ENCODE measurements at regions not wholly inside any gene's neighbourhood (a gene's known extent, or its start where the extent isn't known, plus 50 kb on each side); places are given as distances from the start of the nearest gene placed in this dataset.

DNA sequence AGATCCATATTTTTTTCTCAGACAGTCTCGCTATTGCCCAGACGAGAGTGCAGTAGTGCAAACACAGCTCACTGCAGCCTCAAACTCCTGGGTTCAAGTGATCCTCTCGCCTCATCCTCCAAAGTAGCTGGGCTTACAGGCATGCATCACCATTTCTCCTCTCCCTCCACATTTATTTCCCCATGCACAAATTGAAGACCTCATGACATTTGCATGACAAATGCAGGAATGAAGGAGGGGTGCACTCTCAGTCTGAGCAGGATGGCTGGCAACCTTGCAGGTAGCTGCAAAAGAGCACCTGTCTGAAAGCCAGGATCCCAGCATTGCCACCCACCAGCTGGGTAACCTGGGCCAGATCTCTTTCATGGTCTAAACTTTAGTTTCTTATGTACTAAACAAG lies 111.2 kb downstream of the SH3TC2 start:
- TF ChIP-seq, protein P1, sequence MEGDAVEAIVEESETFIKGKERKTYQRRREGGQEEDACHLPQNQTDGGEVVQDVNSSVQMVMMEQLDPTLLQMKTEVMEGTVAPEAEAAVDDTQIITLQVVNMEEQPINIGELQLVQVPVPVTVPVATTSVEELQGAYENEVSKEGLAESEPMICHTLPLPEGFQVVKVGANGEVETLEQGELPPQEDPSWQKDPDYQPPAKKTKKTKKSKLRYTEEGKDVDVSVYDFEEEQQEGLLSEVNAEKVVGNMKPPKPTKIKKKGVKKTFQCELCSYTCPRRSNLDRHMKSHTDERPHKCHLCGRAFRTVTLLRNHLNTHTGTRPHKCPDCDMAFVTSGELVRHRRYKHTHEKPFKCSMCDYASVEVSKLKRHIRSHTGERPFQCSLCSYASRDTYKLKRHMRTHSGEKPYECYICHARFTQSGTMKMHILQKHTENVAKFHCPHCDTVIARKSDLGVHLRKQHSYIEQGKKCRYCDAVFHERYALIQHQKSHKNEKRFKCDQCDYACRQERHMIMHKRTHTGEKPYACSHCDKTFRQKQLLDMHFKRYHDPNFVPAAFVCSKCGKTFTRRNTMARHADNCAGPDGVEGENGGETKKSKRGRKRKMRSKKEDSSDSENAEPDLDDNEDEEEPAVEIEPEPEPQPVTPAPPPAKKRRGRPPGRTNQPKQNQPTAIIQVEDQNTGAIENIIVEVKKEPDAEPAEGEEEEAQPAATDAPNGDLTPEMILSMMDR (conservative IDR thresholded peaks at IDR 0.05; ENCODE audit: low read depth, low read length), result no peak
- TF ChIP-seq EZH2 (IDR thresholded peaks at IDR 0.05; ENCODE audit: borderline replicate concordance, low read depth, low read length, poor library complexity, severe bottlenecking), result no peak

Data from A673 (cell line).